PC-9 (cell line): ENCODE measurements at regions not wholly inside any gene's neighbourhood (a gene's known extent, or its start where the extent isn't known, plus 50 kb on each side); places are given as distances from the start of the nearest gene placed in this dataset.

Experiments used
- BruUV-seq: library from RNA; stranded (reverse); fragments of 400-500 nt; replicated peaks from 2 replicates; lab custom pipeline; 2021; lab: Mats Ljungman, UMichigan
- CTCF ChIA-PET: fragments of 300-600 bp; sonication (Branson Sonifier 250); formaldehyde crosslinking; loops from one replicate; lab custom pipeline; 2022; ENCODE audit warnings: antibody characterized with exemption; lab: Charles Lee
- POLR2A ChIA-PET: fragments of 300-600 bp; sonication (Branson Sonifier 250); formaldehyde crosslinking; loops from one replicate; lab custom pipeline; 2022; ENCODE audit warnings: antibody characterized with exemption; ENCODE audit not compliant: unreplicated experiment; lab: Charles Lee
- DNase-seq, 2 experiments: peaks; one replicate each; pipeline versions ENCODE4 v3.0.0 to v3.0.0-alpha.2; 2015 to 2022; ENCODE audit warnings: mixed read lengths in 1 of 2
- H2AFZ ChIP-seq: fragments of 200-600 bp; sonication (generic); 2 replicates; pipeline ENCODE4 v1.8.1; 2017; ENCODE audit warnings: antibody characterized with exemption
- H3F3A ChIP-seq: fragments of 200-600 bp; sonication (generic); 2 replicates; pipeline ENCODE4 v1.8.1; 2017; ENCODE audit warnings: antibody characterized with exemption, mild to moderate bottlenecking, low read depth; ENCODE audit not compliant: insufficient read depth
- H3K27ac ChIP-seq: fragments of 200-600 bp; sonication (generic); 2 replicates; pipeline ENCODE4 v1.6.1; 2016; ENCODE audit warnings: mixed run types
- H3K27me3 ChIP-seq: fragments of 200-600 bp; sonication (generic); 2 replicates; pipeline ENCODE4 v1.6.1; 2016; ENCODE audit warnings: low read depth, mixed run types; ENCODE audit not compliant: insufficient read depth
- H3K36me3 ChIP-seq: fragments of 200-600 bp; sonication (generic); 2 replicates; pipeline ENCODE4 v1.6.1; 2016; ENCODE audit warnings: low read depth, mixed run types
- H3K4me1 ChIP-seq: fragments of 200-600 bp; sonication (generic); replicated peaks from 2 replicates; pipeline ENCODE4 v1.6.1; 2016; ENCODE audit warnings: mixed run types; ENCODE audit not compliant: insufficient read depth
- H3K4me2 ChIP-seq: fragments of 200-600 bp; sonication (generic); 2 replicates; pipeline ENCODE4 v1.6.1; 2017; ENCODE audit warnings: mixed run types
- H3K4me3 ChIP-seq: fragments of 200-600 bp; sonication (generic); 2 replicates; pipeline ENCODE4 v1.6.1; 2016; ENCODE audit warnings: mixed run types
- H3K79me2 ChIP-seq: fragments of 200-600 bp; sonication (generic); 2 replicates; pipeline ENCODE4 v1.6.1; 2017; ENCODE audit warnings: low read depth, mixed run types
- H3K9me2 ChIP-seq: fragments of 200-600 bp; sonication (generic); 2 replicates; pipeline ENCODE4 v1.8.1; 2017; ENCODE audit warnings: mild to moderate bottlenecking; ENCODE audit not compliant: insufficient read depth
- H3K9me3 ChIP-seq: fragments of 200-600 bp; sonication (generic); 2 replicates; pipeline ENCODE4 v1.8.1; 2016; ENCODE audit warnings: low read depth; ENCODE audit not compliant: insufficient read depth
- H4K20me1 ChIP-seq: fragments of 200-600 bp; sonication (generic); 2 replicates; pipeline ENCODE4 v1.8.1; 2017; ENCODE audit not compliant: insufficient read depth
- EZH2 ChIP-seq: fragments of 200-600 bp; sonication (generic); IDR thresholded peaks from 2 replicates; pipeline ENCODE4 v1.8.0; 2017; ENCODE audit warnings: antibody characterized with exemption, low read depth
- intact Hi-C: fragments of 100-400 bp; cut with micrococcal nuclease; formaldehyde crosslinking; loops from one replicate; pipeline ENCODE4 v1.10.0; 2022; ENCODE audit not compliant: unreplicated experiment
- TF ChIP-seq, protein P1 (sequence below): fragments of 200-600 bp; sonication (generic); conservative IDR thresholded peaks from 2 replicates; pipeline ENCODE4 v1.6.1; 2017; ENCODE audit warnings: mixed run types, antibody characterized with exemption, mild to moderate bottlenecking, moderate library complexity

DNA sequence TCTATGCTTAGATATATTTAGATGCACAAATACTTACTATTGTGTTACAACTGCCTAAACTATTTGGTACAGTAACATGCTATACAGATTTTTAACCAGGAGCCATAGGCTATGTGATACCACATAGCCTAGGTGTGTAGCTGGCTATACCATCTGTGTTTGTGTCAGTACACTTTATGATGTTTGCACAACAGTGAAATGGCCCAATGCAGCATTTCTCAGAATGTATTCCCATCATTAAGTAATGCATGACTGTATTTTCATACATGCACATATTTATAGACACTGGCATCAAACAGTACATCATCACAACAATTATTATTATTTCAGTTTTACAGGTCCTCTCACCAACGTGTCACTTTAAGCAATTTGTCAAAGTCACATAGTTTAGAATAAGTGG is 979.5 kb upstream of the TENM4 start:
- TF ChIP-seq EZH2, result no peak
- TF ChIP-seq, protein P1, sequence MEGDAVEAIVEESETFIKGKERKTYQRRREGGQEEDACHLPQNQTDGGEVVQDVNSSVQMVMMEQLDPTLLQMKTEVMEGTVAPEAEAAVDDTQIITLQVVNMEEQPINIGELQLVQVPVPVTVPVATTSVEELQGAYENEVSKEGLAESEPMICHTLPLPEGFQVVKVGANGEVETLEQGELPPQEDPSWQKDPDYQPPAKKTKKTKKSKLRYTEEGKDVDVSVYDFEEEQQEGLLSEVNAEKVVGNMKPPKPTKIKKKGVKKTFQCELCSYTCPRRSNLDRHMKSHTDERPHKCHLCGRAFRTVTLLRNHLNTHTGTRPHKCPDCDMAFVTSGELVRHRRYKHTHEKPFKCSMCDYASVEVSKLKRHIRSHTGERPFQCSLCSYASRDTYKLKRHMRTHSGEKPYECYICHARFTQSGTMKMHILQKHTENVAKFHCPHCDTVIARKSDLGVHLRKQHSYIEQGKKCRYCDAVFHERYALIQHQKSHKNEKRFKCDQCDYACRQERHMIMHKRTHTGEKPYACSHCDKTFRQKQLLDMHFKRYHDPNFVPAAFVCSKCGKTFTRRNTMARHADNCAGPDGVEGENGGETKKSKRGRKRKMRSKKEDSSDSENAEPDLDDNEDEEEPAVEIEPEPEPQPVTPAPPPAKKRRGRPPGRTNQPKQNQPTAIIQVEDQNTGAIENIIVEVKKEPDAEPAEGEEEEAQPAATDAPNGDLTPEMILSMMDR, result no peak
- DNase-seq, result no peak
- BruUV-seq, result no TSS peak
- no peak overlapping the region for H3K4me2 ChIP-seq
- H3K79me2 ChIP-seq, result no peaks in the 10 kb centered on the region
- ChIA-PET POLR2A (no interaction called here), CTCF (no interaction called here)
- H3K27ac ChIP-seq, result no peak overlapping the region
- H3K9me3 ChIP-seq, result no peaks in the 10 kb centered on the region
- no peaks in the 10 kb centered on the region for H3K36me3 ChIP-seq
- no peaks in the 10 kb centered on the region for H4K20me1 ChIP-seq
- H3K4me1 ChIP-seq, result no peaks in the 10 kb centered on the region
- H3F3A ChIP-seq, result no peaks in the 10 kb centered on the region
- intact Hi-C loops, result no loop called here
- H3K4me3 ChIP-seq, result no peak overlapping the region
- no peaks in the 10 kb centered on the region for H3K27me3 ChIP-seq
- no peak overlapping the region for H2AFZ ChIP-seq
- H3K9me2 ChIP-seq, result no peaks in the 10 kb centered on the region

DNA sequence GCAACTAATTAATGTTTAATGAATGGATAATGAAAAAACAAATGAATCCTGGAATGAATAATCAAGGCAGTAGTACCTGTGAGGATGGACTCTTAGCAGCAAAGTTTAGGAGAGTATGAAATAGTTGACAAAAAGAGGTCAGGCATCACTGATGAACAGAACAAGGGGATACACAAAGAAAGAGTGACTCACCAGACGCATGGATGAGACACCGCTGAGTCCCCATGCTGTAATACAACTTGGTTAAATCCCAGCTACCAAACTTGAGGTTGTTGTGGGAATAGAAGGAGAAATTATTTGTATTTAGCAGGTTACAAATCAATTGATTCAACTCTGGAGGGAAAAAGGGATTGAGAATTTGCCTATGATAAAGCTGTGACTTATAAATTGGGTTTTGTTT is 976.9 kb upstream of the TENM4 start:
- Histone ChIP-seq H3K27me3 (no peaks in the 10 kb centered on the region), H3K4me3 (no peak overlapping the region), H3K9me2 (no peaks in the 10 kb centered on the region), H3K4me1 (no peaks in the 10 kb centered on the region), H3K36me3 (no peaks in the 10 kb centered on the region), H3K4me2 (no peak overlapping the region), H2AFZ (no peak overlapping the region), H3F3A (no peaks in the 10 kb centered on the region), H3K9me3 (no peaks in the 10 kb centered on the region), H4K20me1 (no peaks in the 10 kb centered on the region), H3K79me2 (no peaks in the 10 kb centered on the region), H3K27ac (no peak overlapping the region)
- BruUV-seq, result no TSS peak
- POLR2A ChIA-PET, result no interaction called here
- no peak for TF ChIP-seq EZH2
- TF ChIP-seq, protein P1, result no peak
- intact Hi-C loops, result no loop called here
- CTCF ChIA-PET, result no interaction called here
- DNase-seq, result peak in 1 of 2 experiments; percentile 6

DNA sequence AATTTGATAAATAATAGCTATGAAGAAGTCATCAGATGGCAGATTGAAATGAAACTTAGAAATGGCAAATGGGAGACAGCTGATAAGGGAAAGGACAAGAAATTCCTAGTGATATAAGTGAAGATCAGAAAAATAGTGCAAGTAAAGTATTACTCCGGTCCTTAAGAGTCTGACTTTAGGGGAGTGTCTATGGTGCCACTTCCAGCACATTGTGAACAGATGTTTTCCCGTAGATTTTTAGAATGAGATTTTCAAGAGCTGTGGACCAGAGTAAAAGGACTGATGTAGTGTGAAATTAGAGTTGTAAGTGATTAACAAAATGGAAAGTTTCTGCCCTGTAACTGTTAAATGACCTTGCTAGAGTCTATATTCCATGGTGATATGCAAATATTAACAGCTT is 974.8 kb upstream of the TENM4 start:
- no TSS peak for BruUV-seq
- Histone ChIP-seq H3K4me1 (no peaks in the 10 kb centered on the region), H3K27ac (no peak overlapping the region), H3K4me2 (no peak overlapping the region), H3K9me3 (no peaks in the 10 kb centered on the region), H3K79me2 (no peaks in the 10 kb centered on the region), H3K27me3 (no peaks in the 10 kb centered on the region), H3K9me2 (no peaks in the 10 kb centered on the region), H3K4me3 (no peak overlapping the region), H3K36me3 (no peaks in the 10 kb centered on the region), H2AFZ (no peak overlapping the region), H4K20me1 (no peaks in the 10 kb centered on the region), H3F3A (no peaks in the 10 kb centered on the region)
- TF ChIP-seq EZH2, result no peak
- TF ChIP-seq, protein P1, result no peak
- CTCF ChIA-PET, result no interaction called here
- POLR2A ChIA-PET, result interaction anchor here (0.7 kb wide), 1 partner anchor 341 kb away, joined by 3 read pairs; no protein-coding TSS in a partner anchor
- no peak for DNase-seq
- intact Hi-C loops, result no loop called here
